ENCODE measurements at regions not wholly inside any gene's neighbourhood (a gene's known extent, or its start where the extent isn't known, plus 50 kb on each side); places are given as distances from the start of the nearest gene placed in this dataset.
"Not testable (repeated sequence)": the region's sequence is repeated elsewhere in the genome, so short reads cannot be mapped to it uniquely, and the experiment has no call there.

DNA sequence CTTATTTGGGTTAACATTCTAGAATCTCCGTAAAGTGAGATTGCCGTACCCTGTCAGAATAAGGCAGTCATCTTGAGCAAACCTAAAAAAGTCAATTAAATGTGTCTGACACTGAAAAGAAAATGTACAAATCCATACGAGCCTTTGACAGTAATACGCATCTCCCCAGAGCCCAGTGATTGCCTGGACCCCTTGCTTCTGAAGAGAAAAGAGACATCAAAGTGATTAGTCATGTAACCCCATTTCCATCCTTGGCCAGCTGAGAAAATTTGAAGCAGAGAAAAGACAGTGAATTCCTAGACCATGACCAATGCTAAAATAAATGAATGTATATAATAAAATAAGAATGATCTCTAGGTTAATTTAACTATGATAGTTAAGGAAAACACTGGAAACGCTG is 1499.4 kb downstream of the SUCLG1 start:
- ATAC-seq (ENCODE audit: low FRiP score) (no peak), DNase-seq (ENCODE audit: low spot score) (no peak)
- TF ChIP-seq, protein P1, sequence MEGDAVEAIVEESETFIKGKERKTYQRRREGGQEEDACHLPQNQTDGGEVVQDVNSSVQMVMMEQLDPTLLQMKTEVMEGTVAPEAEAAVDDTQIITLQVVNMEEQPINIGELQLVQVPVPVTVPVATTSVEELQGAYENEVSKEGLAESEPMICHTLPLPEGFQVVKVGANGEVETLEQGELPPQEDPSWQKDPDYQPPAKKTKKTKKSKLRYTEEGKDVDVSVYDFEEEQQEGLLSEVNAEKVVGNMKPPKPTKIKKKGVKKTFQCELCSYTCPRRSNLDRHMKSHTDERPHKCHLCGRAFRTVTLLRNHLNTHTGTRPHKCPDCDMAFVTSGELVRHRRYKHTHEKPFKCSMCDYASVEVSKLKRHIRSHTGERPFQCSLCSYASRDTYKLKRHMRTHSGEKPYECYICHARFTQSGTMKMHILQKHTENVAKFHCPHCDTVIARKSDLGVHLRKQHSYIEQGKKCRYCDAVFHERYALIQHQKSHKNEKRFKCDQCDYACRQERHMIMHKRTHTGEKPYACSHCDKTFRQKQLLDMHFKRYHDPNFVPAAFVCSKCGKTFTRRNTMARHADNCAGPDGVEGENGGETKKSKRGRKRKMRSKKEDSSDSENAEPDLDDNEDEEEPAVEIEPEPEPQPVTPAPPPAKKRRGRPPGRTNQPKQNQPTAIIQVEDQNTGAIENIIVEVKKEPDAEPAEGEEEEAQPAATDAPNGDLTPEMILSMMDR (IDR thresholded peaks at IDR 0.05) = no peak

- DNase-seq (ENCODE audit: low spot score) = no peak
- no peak for ATAC-seq (ENCODE audit: low FRiP score)
- TF ChIP-seq, protein P1 (IDR thresholded peaks at IDR 0.05) = no peak
Measured at GRCh38 chr2:82954868-82955267, 1504.2 kb downstream of the SUCLG1 start.

GRCh38 chr2:82939211-82939610 is 1519.9 kb downstream of the SUCLG1 start:
- DNase-seq (ENCODE audit: low spot score) (no peak), ATAC-seq (ENCODE audit: low FRiP score) (no peak)
- TF ChIP-seq, protein P1 (IDR thresholded peaks at IDR 0.05) = no peak

DNA sequence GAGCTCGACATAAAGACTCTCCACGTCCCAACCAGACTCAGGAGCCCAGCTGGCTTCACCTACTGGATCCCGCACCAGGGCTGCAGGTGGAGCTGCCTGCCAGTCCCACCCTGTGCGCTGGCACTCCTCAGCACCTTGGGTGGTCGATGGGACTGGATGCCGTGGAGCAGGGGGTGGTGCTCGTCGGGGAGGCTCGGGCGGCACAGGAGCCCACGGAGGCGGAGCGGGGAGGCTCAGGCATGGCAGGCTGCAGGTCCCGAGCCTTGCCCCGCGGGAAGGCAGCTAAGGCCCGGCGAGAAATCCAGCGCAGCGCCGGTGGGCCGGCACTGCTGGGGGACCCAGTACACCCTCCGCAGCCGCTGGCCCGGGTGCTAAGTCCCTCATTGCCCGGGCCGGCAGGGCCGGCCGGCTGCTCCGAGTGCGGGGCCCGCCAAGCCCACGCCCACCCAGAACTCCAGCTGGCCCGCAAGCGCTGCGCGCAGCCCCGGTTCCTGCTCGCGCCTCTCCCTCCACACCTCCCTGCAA is 1520.7 kb downstream of the SUCLG1 start:
- DNase-seq (ENCODE audit: low spot score); ATAC-seq (ENCODE audit: low FRiP score): not testable (repeated sequence)

DNA sequence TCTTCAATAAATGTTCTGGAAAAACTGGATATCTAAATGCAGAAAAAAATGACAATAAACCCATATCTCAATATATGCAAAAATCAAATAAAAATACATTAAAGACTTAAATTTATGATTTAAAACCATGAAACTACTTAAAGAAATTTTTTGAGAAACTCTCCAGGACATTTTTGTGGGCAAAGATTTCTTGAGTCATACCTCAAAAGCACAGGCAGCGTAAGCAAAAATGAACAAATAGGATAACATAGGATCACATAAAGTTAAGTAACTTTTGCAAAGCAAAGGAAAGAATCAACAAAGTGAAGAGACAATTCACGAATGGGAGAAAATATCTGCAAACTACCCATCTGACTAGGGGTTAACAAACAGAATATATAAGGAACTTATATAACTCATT is 1545.5 kb downstream of the SUCLG1 start:
- ATAC-seq (ENCODE audit: low FRiP score) (no peak), DNase-seq (ENCODE audit: low spot score) (no peak)
- TF ChIP-seq, protein P1 (IDR thresholded peaks at IDR 0.05) = no peak

- DNase-seq (ENCODE audit: low spot score) (no peak), ATAC-seq (ENCODE audit: low FRiP score) (no peak)
- TF ChIP-seq, protein P1 (IDR thresholded peaks at IDR 0.05) = no peak
Measured at GRCh38 chr2:82896117-82896516, 1563.0 kb downstream of the SUCLG1 start.

DNA sequence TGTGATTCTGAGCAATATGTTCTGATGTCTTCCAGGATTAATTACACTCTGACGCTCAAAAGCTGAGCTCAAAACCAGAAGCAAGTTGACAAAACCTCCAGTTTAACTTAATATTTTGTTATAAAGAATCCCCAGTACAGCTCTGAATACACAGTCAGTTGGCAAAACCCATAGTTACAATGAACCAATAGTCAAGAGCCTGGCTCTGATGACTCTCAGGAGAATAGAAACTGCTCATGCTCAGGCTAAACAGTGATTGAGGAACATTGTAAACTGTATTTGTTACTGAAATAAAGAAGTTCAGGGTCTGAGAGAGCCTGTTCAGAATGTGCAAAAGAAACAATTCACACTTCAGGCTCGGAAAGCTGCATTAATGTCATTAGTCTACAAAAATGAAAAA is 1565.9 kb downstream of the SUCLG1 start:
- TF ChIP-seq, protein P1 (IDR thresholded peaks at IDR 0.05) = no peak
- ATAC-seq (ENCODE audit: low FRiP score) = no peak
- DNase-seq (ENCODE audit: low spot score) = no peak

- ATAC-seq (ENCODE audit: low FRiP score) = no peak
- TF ChIP-seq, protein P1 (IDR thresholded peaks at IDR 0.05) = no peak
- no peak for DNase-seq (ENCODE audit: low spot score)
Measured at GRCh38 chr2:82879803-82880202, 1579.3 kb downstream of the SUCLG1 start.

All from omental fat pad (tissue), 3 donors.